H9 (cell line): ENCODE measurements at regions not wholly inside any gene's neighbourhood (a gene's known extent, or its start where the extent isn't known, plus 50 kb on each side); places are given as distances from the start of the nearest gene placed in this dataset.

ENCODE experiments used
- DNase-seq: peaks from one replicate; pipeline ENCODE4 v3.0.0-alpha.2; 2017
- H2AFZ ChIP-seq: one replicate; pipeline ENCODE4 v1.6.1; 2013; ENCODE audit warnings: mild to moderate bottlenecking, low read length, control low read depth, moderate library complexity
- H2AK5ac ChIP-seq: 2 replicates; pipeline ENCODE4 v1.6.1; 2013; ENCODE audit warnings: low read length, control low read depth, mixed read lengths; ENCODE audit not compliant: insufficient read length
- H2BK120ac ChIP-seq: one replicate; pipeline ENCODE4 v1.6.1; 2013; ENCODE audit warnings: low read depth, mild to moderate bottlenecking, low read length, control low read depth, inconsistent platforms; ENCODE audit not compliant: poor library complexity, severe bottlenecking
- H2BK12ac ChIP-seq: 2 replicates; pipeline ENCODE4 v1.6.1; 2013; ENCODE audit warnings: low read length, control low read depth, mixed read lengths, low read depth; ENCODE audit not compliant: insufficient read length
- H2BK15ac ChIP-seq: 2 replicates; pipeline ENCODE4 v1.6.1; 2013; ENCODE audit warnings: low read depth, low read length, control low read depth
- H2BK20ac ChIP-seq: one replicate; pipeline ENCODE4 v1.6.1; 2013; ENCODE audit warnings: low read depth, mild to moderate bottlenecking, low read length, control low read depth, inconsistent platforms; ENCODE audit not compliant: poor library complexity, severe bottlenecking
- H2BK5ac ChIP-seq: 2 replicates; pipeline ENCODE4 v1.6.1; 2013; ENCODE audit warnings: low read length, control low read depth, mixed read lengths; ENCODE audit not compliant: insufficient read length
- H3K14ac ChIP-seq: 2 replicates; pipeline ENCODE4 v1.6.1; 2013; ENCODE audit warnings: low read length, control low read depth; ENCODE audit not compliant: insufficient read depth
- H3K18ac ChIP-seq: 2 replicates; pipeline ENCODE4 v1.6.1; 2013; ENCODE audit warnings: low read depth, mild to moderate bottlenecking, mixed read lengths, low read length, control low read depth; ENCODE audit not compliant: insufficient read length
- H3K23ac ChIP-seq: 2 replicates; pipeline ENCODE4 v1.6.1; 2013; ENCODE audit warnings: low read length, control low read depth, mixed read lengths, low read depth; ENCODE audit not compliant: insufficient read length
- H3K23me2 ChIP-seq: 2 replicates; pipeline ENCODE4 v1.6.1; 2013; ENCODE audit warnings: low read depth, mild to moderate bottlenecking, mixed read lengths, low read length, control low read depth; ENCODE audit not compliant: insufficient read length, poor library complexity, severe bottlenecking
- H3K27ac ChIP-seq: 2 replicates; pipeline ENCODE4 v1.5.1; 2013; ENCODE audit warnings: low read length, control low read depth, mixed read lengths, low read depth; ENCODE audit not compliant: insufficient read length
- H3K27me3 ChIP-seq: 2 replicates; pipeline ENCODE4 v1.6.1; 2013; ENCODE audit warnings: low read length, control low read depth, inconsistent platforms; ENCODE audit not compliant: insufficient read depth
- H3K4ac ChIP-seq: 2 replicates; pipeline ENCODE4 v1.6.1; 2013; ENCODE audit warnings: low read depth, mild to moderate bottlenecking, control low read depth, inconsistent platforms, low read length, moderate library complexity
- H3K4me1 ChIP-seq: 2 replicates; pipeline ENCODE4 v1.6.1; 2013; ENCODE audit warnings: low read length, control low read depth, inconsistent platforms; ENCODE audit not compliant: insufficient read depth
- H3K4me2 ChIP-seq: 2 replicates; pipeline ENCODE4 v1.6.1; 2013; ENCODE audit warnings: low read length, control low read depth, mixed read lengths; ENCODE audit not compliant: insufficient read length, insufficient read depth
- H3K56ac ChIP-seq: 2 replicates; pipeline ENCODE4 v1.6.1; 2013; ENCODE audit warnings: low read depth, mild to moderate bottlenecking, mixed read lengths, low read length, control low read depth; ENCODE audit not compliant: insufficient read length
- H3K79me1 ChIP-seq: 2 replicates; pipeline ENCODE4 v1.6.1; 2013; ENCODE audit warnings: low read depth, mild to moderate bottlenecking, moderate library complexity, low read length, control low read depth, inconsistent platforms; ENCODE audit not compliant: insufficient read depth, poor library complexity, severe bottlenecking
- H3K79me2 ChIP-seq: 2 replicates; pipeline ENCODE4 v1.6.1; 2013; ENCODE audit warnings: low read length, control low read depth, inconsistent platforms; ENCODE audit not compliant: insufficient read depth
- H3K9ac ChIP-seq: 2 replicates; pipeline ENCODE4 v1.6.1; 2013; ENCODE audit warnings: low read length, control low read depth, mixed read lengths; ENCODE audit not compliant: insufficient read length; ENCODE audit errors: extremely low read depth
- H3K9me3 ChIP-seq: one replicate; pipeline ENCODE4 v1.6.1; 2013; ENCODE audit warnings: low read depth, low read length, inconsistent platforms; ENCODE audit not compliant: control insufficient read depth
- H3T11ph ChIP-seq: one replicate; pipeline ENCODE4 v1.6.1; 2013; ENCODE audit warnings: mild to moderate bottlenecking, low read length, control low read depth, inconsistent platforms
- H4K20me1 ChIP-seq: one replicate; pipeline ENCODE4 v1.6.1; 2013; ENCODE audit not compliant: control insufficient read depth, insufficient read length, insufficient read depth
- H4K5ac ChIP-seq: 2 replicates; pipeline ENCODE4 v1.6.1; 2013; ENCODE audit warnings: low read depth, mild to moderate bottlenecking, mixed read lengths, low read length, control low read depth; ENCODE audit not compliant: insufficient read length
- H4K8ac ChIP-seq: replicated peaks from 2 replicates; pipeline ENCODE4 v1.6.1; 2013; ENCODE audit warnings: low read length, control low read depth, mixed read lengths, low read depth; ENCODE audit not compliant: insufficient read length
- H4K91ac ChIP-seq: 2 replicates; pipeline ENCODE4 v1.6.1; 2013; ENCODE audit warnings: low read depth, mild to moderate bottlenecking, moderate library complexity, mixed read lengths, low read length, control low read depth; ENCODE audit not compliant: insufficient read length
- H3K27ac Mint-ChIP-seq, 3 experiments: 2 replicates in 2 of 3; 3 replicates in 1 of 3; pipeline ENCODE4 v1.8.0; 2020 to 2021; ENCODE audit warnings: mixed read lengths in 3 of 3, mild to moderate bottlenecking in 1 of 3, moderate library complexity in 1 of 3
- H3K27me3 Mint-ChIP-seq: 2 replicates; pipeline ENCODE4 v1.8.0; 2021; ENCODE audit warnings: low read depth, mild to moderate bottlenecking, moderate library complexity, mixed read lengths
- H3K36me3 Mint-ChIP-seq, 3 experiments: 2 replicates in 2 of 3; 3 replicates in 1 of 3; pipeline ENCODE4 v1.8.0; 2020 to 2021; ENCODE audit warnings: low read depth in 3 of 3, mixed read lengths in 3 of 3; ENCODE audit not compliant: insufficient read depth in 1 of 3
- H3K4me1 Mint-ChIP-seq, 2 experiments: 2 replicates each; pipeline ENCODE4 v1.8.0; 2020; ENCODE audit warnings: mixed read lengths in 2 of 2
- H3K4me3 Mint-ChIP-seq, 2 experiments: 2 replicates in 1 of 2; 3 replicates in 1 of 2; pipeline ENCODE4 v1.8.0; 2020 to 2021; ENCODE audit warnings: mild to moderate bottlenecking in 2 of 2, mixed read lengths in 2 of 2, moderate library complexity in 1 of 2
- H3K9me3 Mint-ChIP-seq, 2 experiments: 2 replicates in 1 of 2; 3 replicates in 1 of 2; pipeline ENCODE4 v1.8.0; 2020; ENCODE audit warnings: mild to moderate bottlenecking in 2 of 2, mixed read lengths in 2 of 2, moderate library complexity in 1 of 2
- WGBS: extraction: QIAGEN DNeasy Blood & Tissue Kit; methylation state at CpG from one replicate; pipeline ENCODE4 v1.1.7; 2013; ENCODE audit warnings: missing lambda C conversion rate, low lambda C conversion rate, mixed read lengths; ENCODE audit not compliant: insufficient read length; ENCODE audit errors: extremely low coverage; 5-methylcytosine and 5-hydroxymethylcytosine counted together
- TF ChIP-seq, protein P1 (sequence below): fragments of 200-600 bp; sonication (generic); conservative IDR thresholded peaks from 3 replicates; pipeline ENCODE4 v1.8.0; 2021; ENCODE audit warnings: antibody characterized with exemption, mild to moderate bottlenecking

- no peaks in the 10 kb centered on the region for H3K9me3 Mint-ChIP-seq
- Histone ChIP-seq H2BK5ac (no peak overlapping the region), H3K79me2 (no peaks in the 10 kb centered on the region), H3K4me1 (peaks cover 3% of the 10 kb centered on the region; the same call in 1 of the 2 replicates), H3K9ac (no peak overlapping the region), H3K27me3 (no peaks in the 10 kb centered on the region), H3K56ac (no peak overlapping the region), H3K14ac (no peak overlapping the region), H2AK5ac (no peak overlapping the region), H3K23me2 (no peaks in the 10 kb centered on the region), H3K18ac (no peak overlapping the region), H2BK20ac (no peak overlapping the region), H2BK12ac (no peak overlapping the region), H3K4ac (no peak overlapping the region), H3T11ph (no peak overlapping the region), H3K27ac (no peak overlapping the region), H3K79me1 (no peaks in the 10 kb centered on the region), H3K23ac (no peak overlapping the region), H4K8ac (no peak overlapping the region), H3K4me2 (no peak overlapping the region), H4K20me1 (no peaks in the 10 kb centered on the region), H4K91ac (no peak overlapping the region), H2AFZ (no peak overlapping the region), H4K5ac (no peak overlapping the region), H2BK120ac (no peak overlapping the region), H3K9me3 (no peaks in the 10 kb centered on the region), H2BK15ac (no peak overlapping the region)
- no peaks in the 10 kb centered on the region for H3K27me3 Mint-ChIP-seq
- peak overlapping the region in 2 of 3 experiments; percentile 46 to 63; a peak in 5 of 7 replicates for H3K27ac Mint-ChIP-seq
- TF ChIP-seq, protein P1, sequence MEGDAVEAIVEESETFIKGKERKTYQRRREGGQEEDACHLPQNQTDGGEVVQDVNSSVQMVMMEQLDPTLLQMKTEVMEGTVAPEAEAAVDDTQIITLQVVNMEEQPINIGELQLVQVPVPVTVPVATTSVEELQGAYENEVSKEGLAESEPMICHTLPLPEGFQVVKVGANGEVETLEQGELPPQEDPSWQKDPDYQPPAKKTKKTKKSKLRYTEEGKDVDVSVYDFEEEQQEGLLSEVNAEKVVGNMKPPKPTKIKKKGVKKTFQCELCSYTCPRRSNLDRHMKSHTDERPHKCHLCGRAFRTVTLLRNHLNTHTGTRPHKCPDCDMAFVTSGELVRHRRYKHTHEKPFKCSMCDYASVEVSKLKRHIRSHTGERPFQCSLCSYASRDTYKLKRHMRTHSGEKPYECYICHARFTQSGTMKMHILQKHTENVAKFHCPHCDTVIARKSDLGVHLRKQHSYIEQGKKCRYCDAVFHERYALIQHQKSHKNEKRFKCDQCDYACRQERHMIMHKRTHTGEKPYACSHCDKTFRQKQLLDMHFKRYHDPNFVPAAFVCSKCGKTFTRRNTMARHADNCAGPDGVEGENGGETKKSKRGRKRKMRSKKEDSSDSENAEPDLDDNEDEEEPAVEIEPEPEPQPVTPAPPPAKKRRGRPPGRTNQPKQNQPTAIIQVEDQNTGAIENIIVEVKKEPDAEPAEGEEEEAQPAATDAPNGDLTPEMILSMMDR, result no peak
- no peak for DNase-seq
- H3K4me1 Mint-ChIP-seq, result peaks cover 43 to 57% of the 10 kb centered on the region in 2 experiments
- H3K4me3 Mint-ChIP-seq, result no peak overlapping the region; a peak in 1 of 5 replicates
- H3K36me3 Mint-ChIP-seq, result no peaks in the 10 kb centered on the region
- WGBS, result no CpG with 5 or more reads among the region's 4 CpGs
Measured at GRCh38 chr9:78575081-78575480, 278.2 kb downstream of the PSAT1 start.
